Kidney epithelial cell (primary cell): ENCODE measurements at regions not wholly inside any gene's neighbourhood (a gene's known extent, or its start where the extent isn't known, plus 50 kb on each side); places are given as distances from the start of the nearest gene placed in this dataset.

Experiments
- DNase-seq: peaks from one replicate; pipeline ENCODE4 v3.0.0-alpha.2; 2010; ENCODE audit warnings: low read depth
- H3K27me3 ChIP-seq: 2 replicates; pipeline ENCODE4 v1.6.0; 2011; ENCODE audit warnings: low read length; ENCODE audit not compliant: control insufficient read depth, insufficient read depth
- H3K36me3 ChIP-seq: 2 replicates; pipeline ENCODE4 v1.5.1; 2011; ENCODE audit warnings: low read length; ENCODE audit not compliant: control insufficient read depth, insufficient read depth
- H3K4me3 ChIP-seq: 2 replicates; pipeline ENCODE4 v1.5.1; 2011; ENCODE audit warnings: low read depth, mild to moderate bottlenecking, control low read depth, low read length
- TF ChIP-seq, protein P1 (sequence below): IDR thresholded peaks from 2 replicates; pipeline ENCODE4 v1.5.1; 2011; ENCODE audit warnings: mild to moderate bottlenecking, moderate library complexity, low read length, control low read depth, inconsistent platforms; ENCODE audit not compliant: insufficient read depth, poor library complexity, severe bottlenecking

- TF ChIP-seq, protein P1, sequence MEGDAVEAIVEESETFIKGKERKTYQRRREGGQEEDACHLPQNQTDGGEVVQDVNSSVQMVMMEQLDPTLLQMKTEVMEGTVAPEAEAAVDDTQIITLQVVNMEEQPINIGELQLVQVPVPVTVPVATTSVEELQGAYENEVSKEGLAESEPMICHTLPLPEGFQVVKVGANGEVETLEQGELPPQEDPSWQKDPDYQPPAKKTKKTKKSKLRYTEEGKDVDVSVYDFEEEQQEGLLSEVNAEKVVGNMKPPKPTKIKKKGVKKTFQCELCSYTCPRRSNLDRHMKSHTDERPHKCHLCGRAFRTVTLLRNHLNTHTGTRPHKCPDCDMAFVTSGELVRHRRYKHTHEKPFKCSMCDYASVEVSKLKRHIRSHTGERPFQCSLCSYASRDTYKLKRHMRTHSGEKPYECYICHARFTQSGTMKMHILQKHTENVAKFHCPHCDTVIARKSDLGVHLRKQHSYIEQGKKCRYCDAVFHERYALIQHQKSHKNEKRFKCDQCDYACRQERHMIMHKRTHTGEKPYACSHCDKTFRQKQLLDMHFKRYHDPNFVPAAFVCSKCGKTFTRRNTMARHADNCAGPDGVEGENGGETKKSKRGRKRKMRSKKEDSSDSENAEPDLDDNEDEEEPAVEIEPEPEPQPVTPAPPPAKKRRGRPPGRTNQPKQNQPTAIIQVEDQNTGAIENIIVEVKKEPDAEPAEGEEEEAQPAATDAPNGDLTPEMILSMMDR: no peak
- no peaks in the 10 kb centered on the region for H3K36me3 ChIP-seq
- DNase-seq: no peak
- H3K27me3 ChIP-seq: no peaks in the 10 kb centered on the region
- H3K4me3 ChIP-seq: no peak overlapping the region
Observed at GRCh38 chr4:12827966-12828365, 656.2 kb downstream of the RAB28 start.

GRCh38 chr4:12791536-12791935, 692.6 kb downstream of the RAB28 start:
- TF ChIP-seq, protein P1: no peak
- Histone ChIP-seq H3K27me3 (no peaks in the 10 kb centered on the region), H3K36me3 (no peaks in the 10 kb centered on the region), H3K4me3 (no peak overlapping the region)
- DNase-seq: no peak

- H3K36me3 ChIP-seq: no peaks in the 10 kb centered on the region
- no peak for DNase-seq
- TF ChIP-seq, protein P1: no peak
Observed at GRCh38 chr4:12787261-12787660, 696.9 kb downstream of the RAB28 start.

DNA sequence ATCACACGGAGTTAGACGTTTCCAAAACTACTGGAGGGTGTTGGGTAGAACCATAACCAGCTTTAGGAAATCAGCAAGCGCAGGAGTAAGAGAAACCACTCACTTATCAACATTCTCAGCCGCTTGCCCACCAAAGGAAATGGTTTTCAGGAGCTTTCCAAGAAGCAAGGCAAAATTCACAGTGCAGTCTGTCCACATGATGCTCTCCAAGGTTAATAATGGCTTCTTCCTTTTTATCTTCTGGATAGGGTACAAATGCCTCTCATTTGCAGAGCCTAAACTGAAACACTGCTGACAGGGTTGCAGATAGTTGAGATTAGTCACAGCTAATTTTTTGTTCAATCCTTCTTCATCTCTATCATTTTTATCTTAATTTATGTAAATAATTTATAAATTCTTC, 705.4 kb downstream of the RAB28 start:
- no peak overlapping the region for H3K4me3 ChIP-seq
- TF ChIP-seq, protein P1: no peak
- no peaks in the 10 kb centered on the region for H3K36me3 ChIP-seq
- H3K27me3 ChIP-seq: no peaks in the 10 kb centered on the region
- DNase-seq: no peak

More at GRCh38 chr4:12787261-12787660, 696.9 kb downstream of the RAB28 start:
- no peak overlapping the region for H3K4me3 ChIP-seq
- no peaks in the 10 kb centered on the region for H3K27me3 ChIP-seq

GRCh38 chr4:12778191-12778590, 705.9 kb downstream of the RAB28 start:
- DNase-seq: no peak
- no peaks in the 10 kb centered on the region for H3K36me3 ChIP-seq
- TF ChIP-seq, protein P1: no peak
- H3K4me3 ChIP-seq: no peak overlapping the region
- no peaks in the 10 kb centered on the region for H3K27me3 ChIP-seq

DNA sequence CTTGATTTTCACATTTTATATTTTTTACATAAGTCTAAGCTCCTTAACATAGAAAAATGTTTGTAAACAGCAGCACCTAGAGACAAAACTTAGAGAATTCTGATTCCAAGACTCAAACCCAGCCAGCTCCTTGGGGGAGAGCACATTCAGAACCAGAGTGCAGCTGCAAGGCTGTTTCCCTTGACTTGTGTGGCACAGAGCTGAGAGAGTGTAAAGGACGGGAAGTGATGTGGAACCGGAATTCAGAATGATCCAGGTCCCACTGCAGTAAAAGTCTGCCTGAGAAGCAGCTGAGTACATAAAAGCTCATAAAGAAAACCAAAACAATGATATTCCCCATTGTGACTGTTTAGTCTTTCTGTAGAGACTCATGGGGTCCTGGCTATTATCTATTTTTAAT, 713.8 kb downstream of the RAB28 start:
- no peaks in the 10 kb centered on the region for H3K27me3 ChIP-seq
- H3K4me3 ChIP-seq: no peak overlapping the region
- TF ChIP-seq, protein P1: no peak
- no peaks in the 10 kb centered on the region for H3K36me3 ChIP-seq
- no peak for DNase-seq
